ENCODE measurements at regions not wholly inside any gene's neighbourhood (a gene's known extent, or its start where the extent isn't known, plus 50 kb on each side); places are given as distances from the start of the nearest gene placed in this dataset.

DNA sequence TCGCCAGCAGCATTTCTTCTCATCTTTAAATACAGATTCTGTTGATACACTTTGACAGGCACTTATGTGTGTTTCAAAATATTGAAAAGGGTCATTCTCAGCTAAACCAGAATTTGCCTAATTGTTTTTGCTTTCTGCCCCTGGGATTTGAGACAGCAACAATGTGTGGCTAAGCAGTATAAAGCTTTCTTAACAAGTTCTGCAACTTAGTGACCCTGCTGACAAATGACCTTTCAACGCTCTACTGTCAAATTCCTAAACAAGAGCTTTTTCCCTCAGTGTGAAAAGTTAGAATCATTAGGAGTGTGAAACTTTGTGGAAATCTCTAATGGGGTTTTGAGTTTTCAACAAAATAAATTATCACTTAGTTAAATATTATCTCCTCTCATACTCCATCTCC lies 414.6 kb downstream of the RFPL4B start:
- DNase-seq (no peak), ATAC-seq (ENCODE audit: low read depth) (no peak)
- H3K4me1 Mint-ChIP-seq: no peaks in the 10 kb centered on the region
- POLR2A ChIA-PET: no interaction called here
- H3K9me3 Mint-ChIP-seq: peaks cover 4% of the 10 kb centered on the region
- no peak overlapping the region for H3K27ac Mint-ChIP-seq
- peaks cover 6% of the 10 kb centered on the region for H3K27me3 Mint-ChIP-seq
- H3K36me3 Mint-ChIP-seq (ENCODE audit: low read depth): no peaks in the 10 kb centered on the region
- TF ChIP-seq, protein P1, sequence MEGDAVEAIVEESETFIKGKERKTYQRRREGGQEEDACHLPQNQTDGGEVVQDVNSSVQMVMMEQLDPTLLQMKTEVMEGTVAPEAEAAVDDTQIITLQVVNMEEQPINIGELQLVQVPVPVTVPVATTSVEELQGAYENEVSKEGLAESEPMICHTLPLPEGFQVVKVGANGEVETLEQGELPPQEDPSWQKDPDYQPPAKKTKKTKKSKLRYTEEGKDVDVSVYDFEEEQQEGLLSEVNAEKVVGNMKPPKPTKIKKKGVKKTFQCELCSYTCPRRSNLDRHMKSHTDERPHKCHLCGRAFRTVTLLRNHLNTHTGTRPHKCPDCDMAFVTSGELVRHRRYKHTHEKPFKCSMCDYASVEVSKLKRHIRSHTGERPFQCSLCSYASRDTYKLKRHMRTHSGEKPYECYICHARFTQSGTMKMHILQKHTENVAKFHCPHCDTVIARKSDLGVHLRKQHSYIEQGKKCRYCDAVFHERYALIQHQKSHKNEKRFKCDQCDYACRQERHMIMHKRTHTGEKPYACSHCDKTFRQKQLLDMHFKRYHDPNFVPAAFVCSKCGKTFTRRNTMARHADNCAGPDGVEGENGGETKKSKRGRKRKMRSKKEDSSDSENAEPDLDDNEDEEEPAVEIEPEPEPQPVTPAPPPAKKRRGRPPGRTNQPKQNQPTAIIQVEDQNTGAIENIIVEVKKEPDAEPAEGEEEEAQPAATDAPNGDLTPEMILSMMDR (IDR thresholded peaks at IDR 0.05): no peak
- CTCF ChIA-PET: no interaction called here
- H3K4me3 Mint-ChIP-seq: no peak overlapping the region
- intact Hi-C loops (cut with micrococcal nuclease): no loop called here

DNA sequence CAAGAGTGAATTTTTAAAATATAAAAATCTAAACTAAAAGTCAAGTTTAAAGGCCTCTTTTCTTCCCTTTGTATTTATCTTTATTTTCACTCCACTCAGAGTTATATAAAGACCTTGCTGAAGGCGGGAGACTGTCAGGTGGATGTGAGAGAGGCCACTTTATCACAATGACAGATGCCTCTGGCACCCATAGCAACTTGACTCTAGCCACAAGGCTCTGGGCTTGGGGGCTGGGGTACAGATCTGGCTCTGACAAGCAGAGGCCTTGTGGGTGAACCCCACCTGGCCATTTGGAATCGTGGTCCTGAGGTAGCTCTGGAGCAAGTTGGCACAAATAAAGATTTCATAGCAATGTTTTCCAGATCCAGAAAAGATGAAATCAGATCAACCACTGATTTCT lies 417.2 kb downstream of the RFPL4B start:
- ChIA-PET POLR2A (no interaction called here), CTCF (no interaction called here)
- no peak for ATAC-seq (ENCODE audit: low read depth)
- DNase-seq: no peak
- Mint-ChIP-seq H3K4me3 (no peak overlapping the region), H3K9me3 (peaks cover 13% of the 10 kb centered on the region), H3K27ac (no peak overlapping the region), H3K4me1 (no peaks in the 10 kb centered on the region), H3K36me3 (ENCODE audit: low read depth) (peaks cover 2% of the 10 kb centered on the region), H3K27me3 (peaks cover 8% of the 10 kb centered on the region)
- intact Hi-C loops (cut with micrococcal nuclease): no loop called here
- TF ChIP-seq, protein P1 (IDR thresholded peaks at IDR 0.05): no peak

DNA sequence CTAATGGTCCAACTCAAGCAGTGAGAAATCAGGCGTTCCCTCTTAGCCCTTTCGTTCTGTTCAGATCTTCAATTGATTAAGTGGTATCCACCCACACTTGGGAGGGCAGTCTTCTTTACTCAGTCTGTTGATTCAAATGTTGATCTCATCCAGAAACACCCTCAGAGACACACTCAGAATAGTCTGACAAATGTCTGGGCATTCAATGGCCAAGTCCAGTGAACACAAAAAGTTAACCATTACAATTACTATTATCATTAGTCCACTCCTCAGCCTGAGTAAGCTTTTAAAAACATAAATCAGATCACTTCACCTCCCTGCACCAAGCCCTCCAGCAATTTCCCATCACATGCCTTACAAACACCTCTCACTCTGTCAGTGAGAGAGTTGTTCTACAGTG lies 423.2 kb downstream of the RFPL4B start:
- DNase-seq (no peak), ATAC-seq (ENCODE audit: low read depth) (no peak)
- H3K9me3 Mint-ChIP-seq: peaks cover 13% of the 10 kb centered on the region
- TF ChIP-seq, protein P1 (IDR thresholded peaks at IDR 0.05): no peak
- intact Hi-C loops (cut with micrococcal nuclease): no loop called here
- ChIA-PET POLR2A (no interaction called here), CTCF (no interaction called here)
- no peak overlapping the region for H3K27ac Mint-ChIP-seq
- peaks cover 2% of the 10 kb centered on the region for H3K27me3 Mint-ChIP-seq
- peaks cover 2% of the 10 kb centered on the region for H3K36me3 Mint-ChIP-seq (ENCODE audit: low read depth)
- H3K4me3 Mint-ChIP-seq: no peak overlapping the region
- no peaks in the 10 kb centered on the region for H3K4me1 Mint-ChIP-seq

DNA sequence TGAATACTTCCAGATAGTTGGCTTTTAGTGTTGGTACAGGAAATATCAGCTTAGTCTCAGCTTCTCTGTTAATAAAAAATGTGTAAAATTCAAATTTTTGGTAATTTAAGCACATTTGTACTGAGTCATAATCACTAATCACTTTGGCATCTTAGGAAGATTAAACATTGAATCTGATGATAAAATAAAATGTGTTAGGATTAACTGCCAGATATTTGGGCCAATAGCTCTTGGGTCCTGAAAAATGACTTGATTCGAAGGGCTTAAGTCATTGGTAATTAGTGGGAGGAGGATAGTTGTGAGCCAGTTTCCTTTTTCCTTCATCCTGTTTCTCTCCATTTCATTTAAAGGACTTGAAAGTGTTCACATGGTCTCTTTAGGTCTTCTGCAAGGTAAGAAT lies 426.1 kb downstream of the RFPL4B start:
- H3K4me3 Mint-ChIP-seq: no peak overlapping the region
- POLR2A ChIA-PET: no interaction called here
- TF ChIP-seq, protein P1 (IDR thresholded peaks at IDR 0.05): no peak
- H3K27me3 Mint-ChIP-seq: peaks cover 2% of the 10 kb centered on the region
- H3K27ac Mint-ChIP-seq: no peak overlapping the region
- intact Hi-C loops (cut with micrococcal nuclease): no loop called here
- H3K36me3 Mint-ChIP-seq (ENCODE audit: low read depth): no peaks in the 10 kb centered on the region
- no peak for DNase-seq
- CTCF ChIA-PET: no interaction called here
- H3K4me1 Mint-ChIP-seq: no peaks in the 10 kb centered on the region
- peaks cover 6% of the 10 kb centered on the region for H3K9me3 Mint-ChIP-seq
- no peak for ATAC-seq (ENCODE audit: low read depth)

DNA sequence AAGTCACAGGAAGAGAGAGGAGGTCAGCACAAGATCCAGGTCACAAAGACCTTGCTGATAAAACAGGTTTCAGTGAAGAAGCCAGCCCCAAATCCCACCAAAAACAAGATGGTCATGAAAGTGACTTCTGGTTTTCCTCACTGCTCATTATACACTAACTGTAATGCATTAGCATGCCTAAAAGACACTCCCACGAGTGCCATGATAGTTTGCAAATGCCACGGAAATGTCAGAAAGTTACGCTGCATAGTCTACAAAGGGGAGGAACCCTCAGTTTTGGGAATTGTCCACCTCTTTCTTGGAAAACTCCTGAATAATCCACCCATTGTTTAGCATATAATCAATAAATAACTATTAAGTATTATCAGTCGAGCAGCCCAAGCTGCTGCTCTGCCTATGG lies 427.2 kb downstream of the RFPL4B start:
- Mint-ChIP-seq H3K4me3 (no peak overlapping the region), H3K4me1 (no peaks in the 10 kb centered on the region), H3K9me3 (no peaks in the 10 kb centered on the region), H3K27ac (no peak overlapping the region), H3K27me3 (no peaks in the 10 kb centered on the region), H3K36me3 (ENCODE audit: low read depth) (no peaks in the 10 kb centered on the region)
- TF ChIP-seq, protein P1 (IDR thresholded peaks at IDR 0.05): no peak
- intact Hi-C loops (cut with micrococcal nuclease): no loop called here
- ATAC-seq (ENCODE audit: low read depth): no peak
- ChIA-PET POLR2A (no interaction called here), CTCF (no interaction called here)
- no peak for DNase-seq
